GM12875 (cell line): ENCODE measurements at regions not wholly inside any gene's neighbourhood (a gene's known extent, or its start where the extent isn't known, plus 50 kb on each side); places are given as distances from the start of the nearest gene placed in this dataset.

Source experiments
- H3K4me3 ChIP-seq: one replicate; pipeline ENCODE4 v1.5.1; 2011; ENCODE audit warnings: low read depth, low read length, control low read depth
- TF ChIP-seq, protein P1 (sequence below): IDR thresholded peaks from 2 replicates; pipeline ENCODE4 v1.5.1; 2011; ENCODE audit warnings: low read depth, mild to moderate bottlenecking, control low read depth, inconsistent platforms, low read length, moderate library complexity, borderline replicate concordance; ENCODE audit not compliant: insufficient read depth

DNA sequence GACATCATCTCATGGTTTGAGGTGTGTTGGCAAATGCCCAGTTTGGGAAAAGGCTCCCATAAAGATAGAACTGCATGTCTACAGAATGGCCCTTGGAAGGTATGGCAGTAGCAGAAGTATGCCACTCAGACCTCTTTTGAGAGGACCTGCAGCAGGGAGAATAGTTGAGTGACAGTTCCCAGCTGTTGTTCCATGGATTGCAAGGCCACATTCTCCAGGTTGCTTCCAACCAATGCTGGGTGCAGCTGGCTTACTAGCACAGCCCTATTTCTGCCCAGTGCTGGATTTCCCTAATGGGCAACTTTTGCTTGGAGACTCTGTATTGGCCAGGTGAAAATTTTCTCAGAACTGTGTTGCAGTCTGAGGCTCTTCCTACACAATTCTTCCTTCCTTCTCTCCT lies 266.2 kb downstream of the UTP18 start:
- TF ChIP-seq, protein P1, sequence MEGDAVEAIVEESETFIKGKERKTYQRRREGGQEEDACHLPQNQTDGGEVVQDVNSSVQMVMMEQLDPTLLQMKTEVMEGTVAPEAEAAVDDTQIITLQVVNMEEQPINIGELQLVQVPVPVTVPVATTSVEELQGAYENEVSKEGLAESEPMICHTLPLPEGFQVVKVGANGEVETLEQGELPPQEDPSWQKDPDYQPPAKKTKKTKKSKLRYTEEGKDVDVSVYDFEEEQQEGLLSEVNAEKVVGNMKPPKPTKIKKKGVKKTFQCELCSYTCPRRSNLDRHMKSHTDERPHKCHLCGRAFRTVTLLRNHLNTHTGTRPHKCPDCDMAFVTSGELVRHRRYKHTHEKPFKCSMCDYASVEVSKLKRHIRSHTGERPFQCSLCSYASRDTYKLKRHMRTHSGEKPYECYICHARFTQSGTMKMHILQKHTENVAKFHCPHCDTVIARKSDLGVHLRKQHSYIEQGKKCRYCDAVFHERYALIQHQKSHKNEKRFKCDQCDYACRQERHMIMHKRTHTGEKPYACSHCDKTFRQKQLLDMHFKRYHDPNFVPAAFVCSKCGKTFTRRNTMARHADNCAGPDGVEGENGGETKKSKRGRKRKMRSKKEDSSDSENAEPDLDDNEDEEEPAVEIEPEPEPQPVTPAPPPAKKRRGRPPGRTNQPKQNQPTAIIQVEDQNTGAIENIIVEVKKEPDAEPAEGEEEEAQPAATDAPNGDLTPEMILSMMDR = no peak
- H3K4me3 ChIP-seq = no peak overlapping the region

GRCh38 chr17:51527225-51527982 lies 267.1 kb downstream of the UTP18 start:
- TF ChIP-seq, protein P1 = no peak
- H3K4me3 ChIP-seq = no peak overlapping the region

DNA sequence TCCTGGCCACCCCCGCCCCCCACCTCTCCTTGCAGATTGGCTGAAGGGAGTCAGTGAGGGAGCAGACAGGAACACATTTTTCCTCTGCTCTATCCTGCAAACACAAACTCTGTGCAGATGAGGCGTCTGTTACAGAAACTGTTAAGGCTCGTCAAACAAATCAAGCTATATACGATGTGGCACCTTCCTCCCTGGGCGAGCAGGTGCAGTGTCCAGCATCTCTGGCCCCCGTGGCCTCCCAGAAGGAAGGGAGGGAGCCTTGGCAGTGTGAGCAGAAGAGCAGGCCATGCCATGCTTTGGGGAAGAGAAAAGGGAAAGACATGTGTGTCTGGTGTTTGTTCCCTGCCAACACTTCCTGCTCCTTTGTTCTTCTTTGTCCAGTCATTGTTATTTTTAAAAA lies 267.8 kb downstream of the UTP18 start:
- H3K4me3 ChIP-seq = no peak overlapping the region
- TF ChIP-seq, protein P1 = no peak

GRCh38 chr17:51533219-51533618 lies 272.9 kb downstream of the UTP18 start:
- TF ChIP-seq, protein P1 = no peak
- no peak overlapping the region for H3K4me3 ChIP-seq

DNA sequence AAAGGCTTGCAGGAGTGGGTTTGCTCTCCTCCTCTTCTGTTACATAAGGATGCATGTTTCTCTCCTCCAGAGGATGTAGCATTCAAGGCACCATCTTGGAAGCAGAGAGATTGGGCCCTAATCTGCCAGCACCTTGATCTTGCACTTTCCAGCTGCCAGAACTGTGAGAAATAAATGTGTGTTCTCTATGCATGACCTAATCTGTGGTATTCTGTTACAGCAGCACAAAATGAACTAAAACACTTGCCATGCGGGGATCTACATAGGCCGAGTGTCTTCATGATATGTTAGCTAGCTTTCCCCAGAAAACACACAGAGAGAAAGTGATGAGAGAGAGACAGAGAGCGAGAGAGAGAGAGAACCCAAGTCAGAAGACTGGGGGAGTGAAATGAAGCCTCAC lies 273.5 kb downstream of the UTP18 start:
- H3K4me3 ChIP-seq = no peak overlapping the region
- TF ChIP-seq, protein P1 = no peak

GRCh38 chr17:51536627-51537026 lies 276.3 kb downstream of the UTP18 start:
- H3K4me3 ChIP-seq = no peak overlapping the region
- TF ChIP-seq, protein P1 = no peak

DNA sequence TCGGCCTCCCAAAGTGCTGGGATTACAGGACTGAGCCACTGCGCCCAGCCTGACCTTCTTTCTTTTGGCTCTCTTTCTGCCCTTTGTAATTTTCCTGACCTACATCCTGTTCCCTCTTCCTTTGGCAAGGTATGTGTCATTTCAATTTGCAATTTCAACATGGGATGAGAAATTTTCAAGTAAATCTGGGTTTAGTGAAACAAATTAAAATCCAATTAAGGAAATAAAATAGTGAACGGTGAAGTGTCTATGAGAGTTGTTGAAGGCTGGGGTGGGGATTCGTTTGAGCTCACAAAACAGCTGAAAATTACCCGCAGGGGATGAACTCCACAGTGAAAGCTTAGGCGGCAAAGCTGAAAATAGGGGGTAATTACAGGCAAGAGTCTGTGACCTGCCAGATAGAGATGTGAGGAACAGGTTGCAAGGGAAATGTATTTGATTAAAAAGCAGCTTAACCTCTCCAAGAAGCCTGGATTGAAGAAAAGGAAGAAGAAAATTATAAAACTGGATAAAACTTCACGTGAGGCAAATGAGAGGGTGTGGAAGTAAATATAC lies 277.7 kb downstream of the UTP18 start:
- TF ChIP-seq, protein P1 = no peak
- H3K4me3 ChIP-seq = no peak overlapping the region
